ENCODE measurements at regions not wholly inside any gene's neighbourhood (a gene's known extent, or its start where the extent isn't known, plus 50 kb on each side); places are given as distances from the start of the nearest gene placed in this dataset.

DNA sequence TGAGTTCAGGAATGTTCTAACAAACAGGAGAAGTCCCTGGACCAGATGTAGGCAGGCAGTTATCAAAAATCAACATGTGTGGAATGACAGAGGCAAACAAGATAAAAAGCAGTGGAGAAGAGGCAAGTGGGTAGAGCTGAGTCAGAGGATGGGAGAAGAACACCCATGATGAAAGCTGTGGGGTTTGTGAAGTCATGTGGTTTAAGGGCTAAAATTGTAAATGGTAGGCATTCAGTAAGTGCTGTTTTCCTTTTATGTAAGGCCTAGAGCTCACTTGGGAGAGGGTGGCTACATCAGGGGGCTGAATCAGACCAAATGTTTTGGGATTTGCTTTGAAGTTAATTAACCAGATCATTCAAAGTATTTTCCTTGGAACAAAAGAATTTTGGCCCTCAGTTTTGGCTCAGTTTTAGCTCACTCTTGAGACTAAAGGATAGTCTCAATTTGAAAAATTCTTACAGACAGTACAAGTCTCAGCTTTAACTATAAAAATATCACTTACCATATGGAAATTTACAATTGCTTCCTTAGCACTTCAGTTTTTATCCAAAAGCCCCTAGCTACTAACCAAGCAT is 114.5 kb upstream of the PCDH7 start:
- TF ChIP-seq, protein P1, sequence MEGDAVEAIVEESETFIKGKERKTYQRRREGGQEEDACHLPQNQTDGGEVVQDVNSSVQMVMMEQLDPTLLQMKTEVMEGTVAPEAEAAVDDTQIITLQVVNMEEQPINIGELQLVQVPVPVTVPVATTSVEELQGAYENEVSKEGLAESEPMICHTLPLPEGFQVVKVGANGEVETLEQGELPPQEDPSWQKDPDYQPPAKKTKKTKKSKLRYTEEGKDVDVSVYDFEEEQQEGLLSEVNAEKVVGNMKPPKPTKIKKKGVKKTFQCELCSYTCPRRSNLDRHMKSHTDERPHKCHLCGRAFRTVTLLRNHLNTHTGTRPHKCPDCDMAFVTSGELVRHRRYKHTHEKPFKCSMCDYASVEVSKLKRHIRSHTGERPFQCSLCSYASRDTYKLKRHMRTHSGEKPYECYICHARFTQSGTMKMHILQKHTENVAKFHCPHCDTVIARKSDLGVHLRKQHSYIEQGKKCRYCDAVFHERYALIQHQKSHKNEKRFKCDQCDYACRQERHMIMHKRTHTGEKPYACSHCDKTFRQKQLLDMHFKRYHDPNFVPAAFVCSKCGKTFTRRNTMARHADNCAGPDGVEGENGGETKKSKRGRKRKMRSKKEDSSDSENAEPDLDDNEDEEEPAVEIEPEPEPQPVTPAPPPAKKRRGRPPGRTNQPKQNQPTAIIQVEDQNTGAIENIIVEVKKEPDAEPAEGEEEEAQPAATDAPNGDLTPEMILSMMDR (conservative IDR thresholded peaks at IDR 0.05; ENCODE audit: low read depth, low read length), result no peak
- no peak for DNase-seq (ENCODE audit: low read depth)
- no peak overlapping the region for H3K4me3 ChIP-seq (ENCODE audit: low read depth, low read length)

DNA sequence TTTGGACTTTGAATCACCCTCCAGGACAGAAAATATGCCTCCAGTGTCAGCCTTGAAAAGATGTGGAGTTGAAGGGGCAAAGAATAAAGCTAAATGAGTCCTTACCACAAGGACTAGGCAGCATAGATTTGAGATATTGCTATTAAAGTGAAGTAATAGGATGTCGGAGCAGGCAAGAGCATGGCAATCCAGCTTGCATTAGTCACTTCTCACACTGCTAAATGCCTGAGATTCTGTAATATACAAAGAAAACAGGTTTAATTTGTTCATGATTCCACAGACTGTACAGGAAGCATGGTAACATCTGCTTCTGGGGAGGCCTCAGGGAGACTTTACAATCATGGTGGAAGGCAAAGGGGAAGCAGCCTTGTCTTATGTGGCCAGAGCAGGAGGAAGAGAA is 109.8 kb upstream of the PCDH7 start:
- TF ChIP-seq, protein P1 (conservative IDR thresholded peaks at IDR 0.05; ENCODE audit: low read depth, low read length), result no peak
- no peak for DNase-seq (ENCODE audit: low read depth)
- no peak overlapping the region for H3K4me3 ChIP-seq (ENCODE audit: low read depth, low read length)

DNA sequence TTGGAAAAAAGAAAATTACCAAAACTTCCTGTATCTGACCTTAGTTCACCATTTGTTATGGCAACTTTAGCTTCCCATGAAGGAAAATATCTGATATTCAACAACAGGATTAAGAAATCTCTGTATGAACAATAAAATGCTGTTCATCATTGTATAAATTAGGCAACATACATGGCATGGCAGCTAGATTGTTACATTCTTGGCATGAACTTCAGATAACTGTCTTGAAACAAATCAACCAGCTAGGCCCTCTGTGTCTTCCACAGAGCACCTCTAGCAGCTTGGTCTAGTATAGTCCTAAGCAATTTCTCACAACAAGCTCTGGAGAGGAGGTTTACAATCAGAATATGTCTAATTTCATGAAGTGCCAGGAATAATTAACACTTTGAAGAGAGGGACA is 105.4 kb upstream of the PCDH7 start:
- H3K4me3 ChIP-seq (ENCODE audit: low read depth, low read length), result no peak overlapping the region
- TF ChIP-seq, protein P1 (conservative IDR thresholded peaks at IDR 0.05; ENCODE audit: low read depth, low read length), result no peak
- no peak for DNase-seq (ENCODE audit: low read depth)

DNA sequence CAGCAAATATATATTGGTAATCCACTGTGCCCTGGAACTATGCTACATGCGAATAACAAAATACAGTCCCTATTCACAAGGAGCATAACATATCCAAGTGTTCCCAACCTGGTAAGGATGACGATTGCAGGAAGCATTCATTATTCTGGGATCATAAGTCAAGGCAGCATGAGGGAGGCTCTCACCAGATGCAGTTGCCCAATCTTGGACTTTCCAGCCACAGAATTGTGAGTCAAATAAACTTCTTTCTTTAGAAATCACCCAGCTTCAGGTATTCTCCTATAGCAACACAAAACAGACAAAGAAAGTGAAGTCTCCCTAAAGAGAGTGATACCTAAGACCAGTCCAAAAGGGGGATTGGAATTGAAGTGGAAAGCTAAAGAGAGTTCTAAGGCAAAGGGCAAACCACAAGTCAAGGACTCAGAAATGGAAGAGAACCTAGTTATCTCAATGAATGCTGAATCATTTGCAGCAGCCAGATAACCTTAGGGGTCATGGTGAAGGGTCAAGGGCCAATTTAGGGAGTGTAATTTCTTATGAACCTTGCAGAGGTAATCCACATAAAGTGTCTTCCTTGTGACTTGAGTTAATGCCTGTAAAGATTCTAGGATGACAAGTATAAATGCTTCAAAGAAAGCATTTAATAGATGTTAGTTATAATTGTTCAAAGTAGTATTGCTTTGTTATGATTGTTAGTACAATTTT is 103.1 kb upstream of the PCDH7 start:
- no peak overlapping the region for H3K4me3 ChIP-seq (ENCODE audit: low read depth, low read length)
- TF ChIP-seq, protein P1 (conservative IDR thresholded peaks at IDR 0.05; ENCODE audit: low read depth, low read length), result no peak
- DNase-seq (ENCODE audit: low read depth), result no peak

DNA sequence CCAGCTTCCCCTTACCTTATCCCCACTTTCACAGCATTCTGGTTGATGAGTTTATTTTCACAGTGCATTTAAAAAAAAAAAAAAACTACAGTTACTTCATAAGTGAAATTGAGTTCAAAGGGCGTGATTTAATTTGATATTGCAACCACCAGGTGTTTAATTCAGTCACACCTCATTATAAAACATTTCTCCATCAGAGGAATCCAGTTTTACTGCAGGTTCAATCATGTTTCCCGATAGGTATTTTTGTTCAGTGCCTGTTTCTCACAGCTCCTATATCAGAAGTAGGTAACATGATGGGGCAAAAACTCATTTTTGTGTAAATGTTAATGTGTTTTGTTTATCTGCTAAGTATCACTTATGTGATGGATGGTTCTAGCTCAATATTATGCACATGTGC is 102.3 kb upstream of the PCDH7 start:
- TF ChIP-seq, protein P1 (conservative IDR thresholded peaks at IDR 0.05; ENCODE audit: low read depth, low read length), result no peak
- no peak overlapping the region for H3K4me3 ChIP-seq (ENCODE audit: low read depth, low read length)
- no peak for DNase-seq (ENCODE audit: low read depth)

DNA sequence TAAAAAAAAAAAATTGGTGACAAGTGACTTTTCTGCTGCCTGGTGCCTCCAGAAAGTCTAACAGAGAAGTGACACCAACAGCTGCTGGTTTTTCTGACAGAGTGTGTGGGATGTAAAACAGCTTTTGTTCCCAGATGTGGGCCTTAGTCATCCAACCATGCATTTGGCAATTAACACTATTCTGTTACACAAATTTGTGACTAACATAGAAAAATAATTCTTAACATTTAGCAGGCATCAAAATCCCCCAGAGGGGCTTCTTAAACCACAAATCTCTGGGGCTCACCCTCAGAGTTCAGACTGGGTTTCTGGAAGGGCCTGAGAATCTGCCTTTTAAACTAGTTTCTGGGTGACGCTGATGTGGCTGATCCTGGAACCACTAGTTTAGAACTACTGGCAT is 100.5 kb upstream of the PCDH7 start:
- TF ChIP-seq, protein P1 (conservative IDR thresholded peaks at IDR 0.05; ENCODE audit: low read depth, low read length), result no peak
- no peak for DNase-seq (ENCODE audit: low read depth)
- H3K4me3 ChIP-seq (ENCODE audit: low read depth, low read length), result no peak overlapping the region

DNA sequence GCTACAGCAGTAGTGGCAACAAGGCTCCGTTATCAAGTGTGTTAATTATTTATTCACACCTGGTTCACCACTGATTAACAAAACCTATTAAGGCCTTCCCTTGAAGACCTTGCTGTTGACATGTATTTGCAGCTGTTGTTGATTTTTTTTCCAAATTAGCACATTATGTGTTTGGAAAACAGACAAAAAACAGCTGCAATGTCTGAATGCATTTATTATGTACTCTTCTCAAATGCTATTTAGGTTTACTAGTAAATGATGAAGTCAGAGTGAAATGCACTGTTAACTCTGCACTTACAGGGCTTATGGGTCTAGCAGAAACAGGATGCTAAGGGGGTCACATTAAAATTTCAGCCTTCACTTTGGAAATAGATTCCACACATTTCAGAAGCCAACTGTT is 99.5 kb upstream of the PCDH7 start:
- TF ChIP-seq, protein P1 (conservative IDR thresholded peaks at IDR 0.05; ENCODE audit: low read depth, low read length), result no peak
- no peak for DNase-seq (ENCODE audit: low read depth)
- no peak overlapping the region for H3K4me3 ChIP-seq (ENCODE audit: low read depth, low read length)
